ENCODE measurements at regions not wholly inside any gene's neighbourhood (a gene's known extent, or its start where the extent isn't known, plus 50 kb on each side); places are given as distances from the start of the nearest gene placed in this dataset.

DNA sequence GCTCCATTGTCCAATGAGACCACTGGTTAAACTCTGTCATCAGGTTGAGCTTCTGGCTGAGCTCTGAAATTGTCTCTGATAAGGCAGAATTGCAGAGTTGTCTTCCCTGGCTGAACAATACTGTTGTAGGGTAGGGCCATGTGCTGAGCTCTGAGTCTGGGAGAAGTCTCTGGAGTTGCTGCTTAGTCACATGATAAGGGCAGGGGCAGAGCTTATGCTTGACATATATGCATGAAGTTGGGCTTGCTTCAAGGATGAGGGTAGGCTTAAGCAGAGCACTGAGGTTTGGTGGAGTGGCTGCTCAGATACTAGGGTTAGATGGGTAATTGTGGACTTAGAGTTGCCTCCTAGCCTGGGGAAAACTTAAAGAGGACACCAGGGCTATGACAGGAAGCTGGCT is 946.3 kb upstream of the MIR17HG start:
- Histone ChIP-seq H3K4me3 (no peak overlapping the region), H3K27ac (no peak overlapping the region), H3K4me1 (no peaks in the 10 kb centered on the region), H3K27me3 (no peaks in the 10 kb centered on the region), H3K9me3 (peaks cover 0 to 9% of the 10 kb centered on the region in 2 donors), H3K36me3 (no peaks in the 10 kb centered on the region)
- intact Hi-C loops (cut with DNase I): no loop called here
- DNase-seq (ENCODE audit: low spot score in 2 of 2): no peak
- TF ChIP-seq, protein P1, sequence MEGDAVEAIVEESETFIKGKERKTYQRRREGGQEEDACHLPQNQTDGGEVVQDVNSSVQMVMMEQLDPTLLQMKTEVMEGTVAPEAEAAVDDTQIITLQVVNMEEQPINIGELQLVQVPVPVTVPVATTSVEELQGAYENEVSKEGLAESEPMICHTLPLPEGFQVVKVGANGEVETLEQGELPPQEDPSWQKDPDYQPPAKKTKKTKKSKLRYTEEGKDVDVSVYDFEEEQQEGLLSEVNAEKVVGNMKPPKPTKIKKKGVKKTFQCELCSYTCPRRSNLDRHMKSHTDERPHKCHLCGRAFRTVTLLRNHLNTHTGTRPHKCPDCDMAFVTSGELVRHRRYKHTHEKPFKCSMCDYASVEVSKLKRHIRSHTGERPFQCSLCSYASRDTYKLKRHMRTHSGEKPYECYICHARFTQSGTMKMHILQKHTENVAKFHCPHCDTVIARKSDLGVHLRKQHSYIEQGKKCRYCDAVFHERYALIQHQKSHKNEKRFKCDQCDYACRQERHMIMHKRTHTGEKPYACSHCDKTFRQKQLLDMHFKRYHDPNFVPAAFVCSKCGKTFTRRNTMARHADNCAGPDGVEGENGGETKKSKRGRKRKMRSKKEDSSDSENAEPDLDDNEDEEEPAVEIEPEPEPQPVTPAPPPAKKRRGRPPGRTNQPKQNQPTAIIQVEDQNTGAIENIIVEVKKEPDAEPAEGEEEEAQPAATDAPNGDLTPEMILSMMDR (IDR thresholded peaks at IDR 0.05): no peak

DNA sequence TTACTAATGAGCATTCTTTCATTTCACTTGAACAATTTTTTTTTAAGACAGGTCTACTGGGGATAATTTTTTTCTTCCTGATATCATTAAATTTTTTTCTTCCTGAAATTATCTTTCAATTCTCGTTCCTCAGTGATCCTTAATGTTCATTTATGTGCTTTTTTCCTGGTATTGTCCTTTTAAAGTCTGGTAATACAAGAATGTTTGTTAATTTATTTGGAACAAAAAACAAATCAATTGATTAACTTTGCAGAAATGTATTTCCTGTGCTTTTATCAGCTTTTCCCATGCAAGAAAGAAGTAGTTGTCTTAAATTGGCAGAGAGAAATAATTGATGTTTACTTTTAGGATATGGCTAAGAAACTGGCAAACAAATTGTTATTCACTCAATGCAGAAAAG is 945.4 kb upstream of the MIR17HG start:
- no peak for DNase-seq (ENCODE audit: low spot score in 2 of 2)
- TF ChIP-seq, protein P1 (IDR thresholded peaks at IDR 0.05): no peak
- Histone ChIP-seq H3K36me3 (no peaks in the 10 kb centered on the region), H3K27ac (no peak overlapping the region), H3K27me3 (no peaks in the 10 kb centered on the region), H3K9me3 (peaks cover 0 to 9% of the 10 kb centered on the region in 2 donors), H3K4me3 (no peak overlapping the region), H3K4me1 (no peaks in the 10 kb centered on the region)
- intact Hi-C loops (cut with DNase I): no loop called here

GRCh38 chr13:90402613-90403012 is 944.9 kb upstream of the MIR17HG start:
- peaks cover 0 to 9% of the 10 kb centered on the region in 2 donors for H3K9me3 ChIP-seq
- intact Hi-C loops (cut with DNase I): no loop called here
- H3K4me3 ChIP-seq: no peak overlapping the region
- no peak for DNase-seq (ENCODE audit: low spot score in 2 of 2)
- no peaks in the 10 kb centered on the region for H3K4me1 ChIP-seq
- H3K36me3 ChIP-seq: no peaks in the 10 kb centered on the region
- H3K27ac ChIP-seq: no peak overlapping the region
- TF ChIP-seq, protein P1 (IDR thresholded peaks at IDR 0.05): no peak
- H3K27me3 ChIP-seq: no peaks in the 10 kb centered on the region

- H3K27me3 ChIP-seq: no peaks in the 10 kb centered on the region
- no peaks in the 10 kb centered on the region for H3K4me1 ChIP-seq
- intact Hi-C loops (cut with DNase I): no loop called here
- peaks cover 0 to 9% of the 10 kb centered on the region in 2 donors for H3K9me3 ChIP-seq
- H3K36me3 ChIP-seq: no peaks in the 10 kb centered on the region
- TF ChIP-seq, protein P1 (IDR thresholded peaks at IDR 0.05): no peak
- H3K27ac ChIP-seq: no peak overlapping the region
- H3K4me3 ChIP-seq: no peak overlapping the region
- DNase-seq (ENCODE audit: low spot score in 2 of 2): no peak
These were observed 944.0 kb upstream of the MIR17HG start for GRCh38 chr13:90403330-90404082.

- no peak for DNase-seq (ENCODE audit: low spot score in 2 of 2)
- no peak overlapping the region for H3K27ac ChIP-seq
- no peaks in the 10 kb centered on the region for H3K27me3 ChIP-seq
- TF ChIP-seq, protein P1 (IDR thresholded peaks at IDR 0.05): no peak
- H3K36me3 ChIP-seq: no peaks in the 10 kb centered on the region
- no peaks in the 10 kb centered on the region for H3K4me1 ChIP-seq
- intact Hi-C loops (cut with DNase I): no loop called here
- no peak overlapping the region for H3K4me3 ChIP-seq
- H3K9me3 ChIP-seq: no peaks in the 10 kb centered on the region
These were observed 942.2 kb upstream of the MIR17HG start for GRCh38 chr13:90405301-90405700.
